Stomach (tissue), 8 donors: ENCODE measurements at regions not wholly inside any gene's neighbourhood (a gene's known extent, or its start where the extent isn't known, plus 50 kb on each side); places are given as distances from the start of the nearest gene placed in this dataset.

Experiments used
- DNase-seq, 2 donors: peaks; one replicate each; pipeline versions ENCODE4 v3.0.0 to v3.0.0-alpha.2; 2013 to 2019
- H3K27ac ChIP-seq, 5 donors: fragments of 200-600 bp in 4 of 5; sonication (generic) in 4 of 5; one replicate each; pipeline ENCODE4 v1.5.1; 2013 to 2019; ENCODE audit warnings: mild to moderate bottlenecking in 1 of 5, moderate library complexity in 1 of 5
- H3K27me3 ChIP-seq, 3 donors: fragments of 200-600 bp; sonication (generic); one replicate each; pipeline ENCODE4 v1.5.1; 2017 to 2019; ENCODE audit warnings: mixed run types in 1 of 3
- H3K36me3 ChIP-seq, 4 donors: fragments of 200-600 bp; sonication (generic); 1 replicate in 3 of 4; 2 replicates in 1 of 4; pipeline ENCODE4 v1.5.1; 2016 to 2019
- H3K4me1 ChIP-seq, 4 donors: fragments of 200-600 bp; sonication (generic); one replicate each; pipeline ENCODE4 v1.5.1; 2016 to 2019
- H3K4me3 ChIP-seq, 4 donors: fragments of 200-600 bp; sonication (generic) in 3 of 4; one replicate each; pipeline ENCODE4 v1.5.1; 2016 to 2019; ENCODE audit warnings: mild to moderate bottlenecking in 1 of 4
- H3K9me3 ChIP-seq, 4 donors: fragments of 200-600 bp; sonication (generic); one replicate each; pipeline ENCODE4 v1.5.1; 2016 to 2019
- EP300 ChIP-seq: sonication (generic); formaldehyde crosslinking; IDR thresholded peaks from one replicate; pipeline ENCODE4 v1.6.1; 2017; ENCODE audit warnings: antibody characterized with exemption
- POLR2A ChIP-seq, 4 donors: fragments of 450-650 bp; IDR thresholded peaks; one replicate each; pipeline ENCODE4 v1.6.1; 2016; ENCODE audit warnings: antibody characterized with exemption in 4 of 4, control low read depth in 2 of 4, mild to moderate bottlenecking in 1 of 4, moderate library complexity in 1 of 4
- POLR2AphosphoS5 ChIP-seq, 3 donors: sonication (generic); formaldehyde crosslinking; IDR thresholded peaks; one replicate each; pipeline ENCODE4 v1.6.1; 2016; ENCODE audit warnings: antibody characterized with exemption in 3 of 3
- WGBS, 5 donors: extraction: QIAGEN DNeasy Blood & Tissue Kit in 3 of 5; methylation state at CpG; one replicate each; pipeline versions ENCODE4 v1.1.5 to v1.1.7; 2013 to 2018; 5-methylcytosine and 5-hydroxymethylcytosine counted together
- intact Hi-C: fragments of 100-400 bp; cut with DNase I; formaldehyde crosslinking; loops from one replicate; pipeline ENCODE4 v1.15.1; 2023; ENCODE audit warnings: low total_unique reads
- TF ChIP-seq, protein P1 (sequence below), 7 experiments: fragments of 450-650 bp in 4 of 7; fragments of 200-600 bp in 3 of 7; sonication (generic) in 3 of 7; IDR thresholded peaks; one replicate each; pipeline ENCODE4 v1.5.1; 2016 to 2019; ENCODE audit warnings: antibody characterized with exemption in 7 of 7, control low read depth in 2 of 7, mild to moderate bottlenecking in 1 of 7
- donor health status: healthy with polysubstance abuse.
- donor health status: Bipolar disorder and iron deficiency.
- donor health status: healthy.

DNA sequence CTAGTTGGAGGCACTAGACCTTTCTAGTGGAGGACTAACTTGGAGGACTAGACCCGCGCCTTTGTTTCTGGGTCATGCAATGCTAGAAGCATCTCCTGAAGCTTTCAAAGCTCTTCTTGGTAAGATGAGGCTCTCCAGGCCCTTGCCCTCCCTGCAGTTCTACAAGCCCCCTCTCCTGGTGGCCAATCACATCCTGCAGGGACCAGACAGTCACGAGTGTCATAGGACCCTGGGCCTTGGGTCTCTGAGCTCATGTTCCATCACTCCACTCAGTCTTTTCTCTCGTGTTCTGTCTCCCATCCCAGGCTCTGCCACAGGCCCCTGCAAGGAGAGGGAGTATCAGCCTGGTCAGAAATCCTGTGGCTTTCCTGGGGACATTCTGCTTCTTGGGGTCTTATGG lies 119.6 kb downstream of the CYLD start:
- peaks cover 0 to 5% (median 2%) of the 10 kb centered on the region in 4 donors for H3K9me3 ChIP-seq
- H3K27me3 ChIP-seq, result no peaks in the 10 kb centered on the region
- no peaks in the 10 kb centered on the region for H3K4me1 ChIP-seq
- 74 to 83% (median 78%) methylated on average over 4 of the region's 4 CpGs for WGBS, 5 donors
- no peaks in the 10 kb centered on the region for H3K36me3 ChIP-seq
- DNase-seq, result no peak
- no peak overlapping the region for H3K4me3 ChIP-seq
- TF ChIP-seq, protein P1, sequence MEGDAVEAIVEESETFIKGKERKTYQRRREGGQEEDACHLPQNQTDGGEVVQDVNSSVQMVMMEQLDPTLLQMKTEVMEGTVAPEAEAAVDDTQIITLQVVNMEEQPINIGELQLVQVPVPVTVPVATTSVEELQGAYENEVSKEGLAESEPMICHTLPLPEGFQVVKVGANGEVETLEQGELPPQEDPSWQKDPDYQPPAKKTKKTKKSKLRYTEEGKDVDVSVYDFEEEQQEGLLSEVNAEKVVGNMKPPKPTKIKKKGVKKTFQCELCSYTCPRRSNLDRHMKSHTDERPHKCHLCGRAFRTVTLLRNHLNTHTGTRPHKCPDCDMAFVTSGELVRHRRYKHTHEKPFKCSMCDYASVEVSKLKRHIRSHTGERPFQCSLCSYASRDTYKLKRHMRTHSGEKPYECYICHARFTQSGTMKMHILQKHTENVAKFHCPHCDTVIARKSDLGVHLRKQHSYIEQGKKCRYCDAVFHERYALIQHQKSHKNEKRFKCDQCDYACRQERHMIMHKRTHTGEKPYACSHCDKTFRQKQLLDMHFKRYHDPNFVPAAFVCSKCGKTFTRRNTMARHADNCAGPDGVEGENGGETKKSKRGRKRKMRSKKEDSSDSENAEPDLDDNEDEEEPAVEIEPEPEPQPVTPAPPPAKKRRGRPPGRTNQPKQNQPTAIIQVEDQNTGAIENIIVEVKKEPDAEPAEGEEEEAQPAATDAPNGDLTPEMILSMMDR (IDR thresholded peaks at IDR 0.05), result no peak
- TF ChIP-seq POLR2A (IDR thresholded peaks at IDR 0.05) (no peak), EP300 (no peak), POLR2AphosphoS5 (IDR thresholded peaks at IDR 0.05) (no peak)
- no peak overlapping the region for H3K27ac ChIP-seq
- intact Hi-C loops, result no loop called here

DNA sequence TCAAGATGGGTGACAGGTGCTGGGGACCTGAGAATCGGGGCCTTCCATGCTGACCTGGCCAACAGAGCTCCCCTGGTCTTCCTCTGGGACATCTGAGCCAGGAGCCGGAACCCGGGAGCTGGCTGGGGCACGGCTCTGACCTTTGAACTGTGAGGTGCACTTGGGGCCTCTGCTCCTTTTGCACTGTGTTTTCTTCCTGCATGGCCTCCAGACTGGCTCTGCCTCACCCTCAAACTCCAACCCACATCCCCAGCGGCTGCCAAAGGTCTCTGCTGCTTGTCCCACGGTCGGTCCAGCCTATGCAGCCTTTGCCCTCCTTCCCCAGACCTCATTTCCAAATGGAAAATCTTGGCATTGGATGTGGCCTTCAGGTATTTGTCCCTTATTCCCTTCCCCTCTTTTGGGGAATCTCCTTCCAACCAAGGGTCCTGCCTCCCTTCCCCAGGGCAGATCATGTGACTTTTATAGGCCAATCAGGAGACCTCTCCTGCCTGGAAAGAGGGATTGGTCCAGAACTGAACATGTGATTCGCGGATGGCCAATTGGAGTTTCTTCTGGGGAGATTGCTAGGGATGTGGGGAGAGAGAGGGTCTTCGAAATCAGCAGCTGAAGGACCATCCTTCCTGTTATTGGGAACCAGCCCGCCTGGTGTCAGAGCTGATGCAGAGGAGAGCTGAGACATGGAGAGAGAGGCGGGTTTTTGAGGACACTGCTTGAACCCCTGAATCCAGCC lies 117.9 kb downstream of the CYLD start:
- H3K27ac ChIP-seq, result no peak overlapping the region
- H3K27me3 ChIP-seq, result no peaks in the 10 kb centered on the region
- TF ChIP-seq POLR2A (IDR thresholded peaks at IDR 0.05) (no peak), EP300 (no peak), POLR2AphosphoS5 (IDR thresholded peaks at IDR 0.05) (no peak)
- TF ChIP-seq, protein P1 (IDR thresholded peaks at IDR 0.05), result no peak
- DNase-seq, result no peak
- no peak overlapping the region for H3K4me3 ChIP-seq
- H3K9me3 ChIP-seq, result peaks cover 0 to 9% (median 4%) of the 10 kb centered on the region in 4 donors
- WGBS, 5 donors, result 65 to 83% (median 74%) methylated on average over 12 of the region's 12 CpGs
- H3K36me3 ChIP-seq, result no peaks in the 10 kb centered on the region
- no peaks in the 10 kb centered on the region for H3K4me1 ChIP-seq
- intact Hi-C loops, result no loop called here

DNA sequence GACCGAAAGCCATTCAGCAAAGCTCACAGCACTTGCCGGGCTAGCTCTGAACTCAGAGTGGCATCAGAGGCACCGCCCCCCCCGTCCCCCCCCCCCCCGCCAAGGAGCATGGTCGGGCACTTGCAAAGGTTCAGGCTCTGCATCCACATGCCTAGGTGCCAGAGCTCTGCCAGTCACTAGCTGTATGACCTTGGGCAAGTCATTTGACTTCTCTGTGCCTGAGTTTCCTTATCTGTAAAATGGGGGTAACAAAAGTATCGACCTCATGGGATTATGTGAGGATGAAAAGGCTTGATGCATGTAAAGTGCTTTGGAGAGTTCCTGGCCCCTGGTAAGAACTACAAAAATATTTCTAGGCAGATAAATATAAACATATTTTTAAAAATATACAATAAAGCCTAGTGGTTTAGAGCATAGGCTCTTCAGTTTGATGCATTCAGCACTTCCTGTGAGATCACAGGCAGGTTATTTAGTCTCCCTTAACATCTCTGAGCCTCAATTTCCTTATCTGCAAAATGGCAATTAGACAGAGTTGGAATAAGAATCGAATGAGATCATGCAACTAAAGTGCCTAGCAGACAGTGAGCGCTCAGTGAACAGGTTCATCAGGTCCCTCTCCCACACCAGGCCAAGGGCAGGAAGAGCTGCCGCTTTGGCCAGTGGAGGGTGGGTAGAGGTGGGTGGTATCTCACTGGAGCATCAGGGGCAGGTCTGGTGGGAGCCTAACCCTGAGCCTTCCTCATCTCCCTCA lies 117.2 kb downstream of the CYLD start:
- no peak for DNase-seq
- H3K36me3 ChIP-seq, result no peaks in the 10 kb centered on the region
- 68 to 90% (median 76%) methylated on average over 4 to 10 of the region's 10 CpGs for WGBS, 5 donors
- no peak overlapping the region for H3K27ac ChIP-seq
- H3K4me3 ChIP-seq, result no peak overlapping the region
- H3K4me1 ChIP-seq, result no peaks in the 10 kb centered on the region
- TF ChIP-seq POLR2AphosphoS5 (IDR thresholded peaks at IDR 0.05), result no peak
- TF ChIP-seq, protein P1 (IDR thresholded peaks at IDR 0.05), result no peak
- no peak for TF ChIP-seq EP300
- TF ChIP-seq POLR2A (IDR thresholded peaks at IDR 0.05), result no peak
- intact Hi-C loops, result no loop called here
- no peaks in the 10 kb centered on the region for H3K27me3 ChIP-seq
- peaks cover 0 to 9% (median 4%) of the 10 kb centered on the region in 4 donors for H3K9me3 ChIP-seq

DNA sequence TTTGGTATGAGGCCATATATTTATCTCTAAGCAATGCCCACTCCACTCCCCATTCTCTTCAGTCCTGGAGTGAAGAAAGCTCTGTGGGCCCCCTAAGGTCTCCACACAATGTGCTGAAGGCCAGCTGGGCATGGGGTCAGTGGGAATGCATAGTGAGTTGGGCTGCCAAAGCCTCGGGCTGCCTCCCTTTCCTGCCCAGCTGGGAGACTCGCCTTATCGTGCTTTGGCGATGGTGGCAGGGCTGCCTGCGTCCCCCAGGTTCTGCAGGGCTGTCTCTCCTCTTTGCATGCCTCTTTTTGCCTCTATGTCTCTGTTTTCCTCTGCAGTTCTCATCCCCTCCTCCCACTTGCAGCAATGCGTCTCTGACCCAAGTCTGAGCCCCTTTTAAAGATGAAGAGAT lies 116.5 kb downstream of the CYLD start:
- TF ChIP-seq POLR2A (IDR thresholded peaks at IDR 0.05) (no peak), EP300 (no peak), POLR2AphosphoS5 (IDR thresholded peaks at IDR 0.05) (no peak)
- TF ChIP-seq, protein P1 (IDR thresholded peaks at IDR 0.05), result no peak
- intact Hi-C loops, result no loop called here
- Histone ChIP-seq H3K27me3 (no peaks in the 10 kb centered on the region), H3K36me3 (no peaks in the 10 kb centered on the region), H3K4me1 (no peaks in the 10 kb centered on the region), H3K4me3 (no peak overlapping the region), H3K27ac (no peak overlapping the region), H3K9me3 (peaks cover 0 to 9% (median 4%) of the 10 kb centered on the region in 4 donors)
- 71 to 84% (median 75%) methylated on average over 6 of the region's 6 CpGs for WGBS, 5 donors
- no peak for DNase-seq
